Endodermal cell (in vitro differentiated cells): ENCODE measurements at regions not wholly inside any gene's neighbourhood (a gene's known extent, or its start where the extent isn't known, plus 50 kb on each side); places are given as distances from the start of the nearest gene placed in this dataset.
A peak's percentile ranks its signal among the peaks of the same experiment; 100 is the strongest.

ENCODE experiments used
- DNase-seq: peaks from one replicate; pipeline ENCODE4 v3.0.0-alpha.2; 2017
- H3K27ac ChIP-seq: 2 replicates; pipeline ENCODE4 v1.5.1; 2013; ENCODE audit warnings: mild to moderate bottlenecking, low read depth, low read length, moderate library complexity
- H3K27me3 ChIP-seq: 2 replicates; pipeline ENCODE4 v1.6.1; 2013; ENCODE audit warnings: mild to moderate bottlenecking, low read length, moderate library complexity; ENCODE audit not compliant: insufficient read depth, control insufficient read depth, poor library complexity, severe bottlenecking
- H3K36me3 ChIP-seq: 2 replicates; pipeline ENCODE4 v1.7.0; 2013; ENCODE audit warnings: mild to moderate bottlenecking, low read length, moderate library complexity; ENCODE audit not compliant: control insufficient read depth, insufficient read depth
- H3K4me1 ChIP-seq: one replicate; pipeline ENCODE4 v1.7.0; 2013; ENCODE audit warnings: low read length; ENCODE audit not compliant: control insufficient read depth, insufficient read depth
- H3K4me3 ChIP-seq: 2 replicates; pipeline ENCODE4 v1.5.1; 2013; ENCODE audit warnings: mild to moderate bottlenecking, low read length, moderate library complexity
- H3K9ac ChIP-seq: 2 replicates; pipeline ENCODE4 v1.6.1; 2013; ENCODE audit warnings: mild to moderate bottlenecking, low read length, moderate library complexity; ENCODE audit not compliant: poor library complexity, severe bottlenecking; ENCODE audit errors: extremely low read depth
- H3K9me3 ChIP-seq: 2 replicates; pipeline ENCODE4 v1.6.1; 2013; ENCODE audit warnings: mild to moderate bottlenecking, low read length, moderate library complexity; ENCODE audit not compliant: control insufficient read depth
- H3K27ac Mint-ChIP-seq: 2 replicates; pipeline ENCODE4 v1.8.0; 2020; ENCODE audit warnings: mixed read lengths
- H3K27me3 Mint-ChIP-seq: 2 replicates; pipeline ENCODE4 v1.8.0; 2021; ENCODE audit warnings: mild to moderate bottlenecking, mixed read lengths; ENCODE audit not compliant: insufficient read depth
- H3K36me3 Mint-ChIP-seq: 2 replicates; pipeline ENCODE4 v1.8.0; 2020; ENCODE audit warnings: low read depth, mixed read lengths
- H3K4me1 Mint-ChIP-seq: 2 replicates; pipeline ENCODE4 v1.8.0; 2020; ENCODE audit warnings: mixed read lengths
- H3K4me3 Mint-ChIP-seq: 2 replicates; pipeline ENCODE4 v1.8.0; 2020; ENCODE audit warnings: mild to moderate bottlenecking, moderate library complexity, mixed read lengths
- H3K9me3 Mint-ChIP-seq: 2 replicates; pipeline ENCODE4 v1.8.0; 2020; ENCODE audit warnings: mild to moderate bottlenecking, mixed read lengths
- WGBS, 2 experiments: methylation state at CpG; one replicate each; pipeline versions ENCODE4 v1.1.5 to v1.1.7; 2013; ENCODE audit warnings: missing lambda C conversion rate in 2 of 2, mixed read lengths in 1 of 2; ENCODE audit not compliant: insufficient coverage in 1 of 2, insufficient read length in 1 of 2; 5-methylcytosine and 5-hydroxymethylcytosine counted together
- TF ChIP-seq, protein P1 (sequence below): fragments of 200-600 bp; sonication (generic); conservative IDR thresholded peaks from 2 replicates; pipeline ENCODE4 v1.5.0; 2021; ENCODE audit warnings: antibody characterized with exemption, mild to moderate bottlenecking

DNA sequence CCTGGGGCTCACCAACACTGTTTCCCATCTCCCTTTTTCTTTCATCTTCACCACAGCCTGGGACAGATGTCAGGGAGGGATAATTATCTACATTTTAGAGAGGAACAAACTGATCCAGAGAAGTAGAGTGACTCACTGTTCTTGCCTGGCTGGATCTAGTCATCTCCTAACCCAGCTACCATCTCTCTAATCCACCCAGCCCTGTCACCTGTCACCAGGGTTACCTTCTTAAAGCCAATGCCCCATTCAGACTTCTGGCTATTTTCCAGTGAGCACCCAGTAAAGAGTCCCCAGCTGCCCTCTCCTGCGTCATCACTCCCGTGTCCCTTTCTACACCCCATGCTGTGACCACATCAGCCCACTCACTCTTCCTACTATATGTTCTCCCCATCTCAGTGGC, 68.4 kb upstream of the DUSP5 start:
- Histone ChIP-seq H3K4me3 (no peak overlapping the region), H3K9me3 (no peaks in the 10 kb centered on the region), H3K4me1 (no peaks in the 10 kb centered on the region), H3K36me3 (no peaks in the 10 kb centered on the region), H3K27ac (no peak overlapping the region), H3K9ac (no peak overlapping the region), H3K27me3 (no peaks in the 10 kb centered on the region)
- DNase-seq, result no peak
- H3K4me1 Mint-ChIP-seq, result peaks cover 12% of the 10 kb centered on the region
- H3K4me3 Mint-ChIP-seq, result no peak overlapping the region
- H3K9me3 Mint-ChIP-seq, result no peaks in the 10 kb centered on the region
- H3K27ac Mint-ChIP-seq, result no peak overlapping the region
- no peaks in the 10 kb centered on the region for H3K27me3 Mint-ChIP-seq
- 69 to 72% methylated on average over 2 of the region's 2 CpGs for WGBS, 2 experiments
- H3K36me3 Mint-ChIP-seq, result no peaks in the 10 kb centered on the region
- TF ChIP-seq, protein P1, sequence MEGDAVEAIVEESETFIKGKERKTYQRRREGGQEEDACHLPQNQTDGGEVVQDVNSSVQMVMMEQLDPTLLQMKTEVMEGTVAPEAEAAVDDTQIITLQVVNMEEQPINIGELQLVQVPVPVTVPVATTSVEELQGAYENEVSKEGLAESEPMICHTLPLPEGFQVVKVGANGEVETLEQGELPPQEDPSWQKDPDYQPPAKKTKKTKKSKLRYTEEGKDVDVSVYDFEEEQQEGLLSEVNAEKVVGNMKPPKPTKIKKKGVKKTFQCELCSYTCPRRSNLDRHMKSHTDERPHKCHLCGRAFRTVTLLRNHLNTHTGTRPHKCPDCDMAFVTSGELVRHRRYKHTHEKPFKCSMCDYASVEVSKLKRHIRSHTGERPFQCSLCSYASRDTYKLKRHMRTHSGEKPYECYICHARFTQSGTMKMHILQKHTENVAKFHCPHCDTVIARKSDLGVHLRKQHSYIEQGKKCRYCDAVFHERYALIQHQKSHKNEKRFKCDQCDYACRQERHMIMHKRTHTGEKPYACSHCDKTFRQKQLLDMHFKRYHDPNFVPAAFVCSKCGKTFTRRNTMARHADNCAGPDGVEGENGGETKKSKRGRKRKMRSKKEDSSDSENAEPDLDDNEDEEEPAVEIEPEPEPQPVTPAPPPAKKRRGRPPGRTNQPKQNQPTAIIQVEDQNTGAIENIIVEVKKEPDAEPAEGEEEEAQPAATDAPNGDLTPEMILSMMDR, result no peak

GRCh38 chr10:110430340-110431273, 67.1 kb upstream of the DUSP5 start:
- no peaks in the 10 kb centered on the region for H3K4me1 ChIP-seq
- H3K36me3 ChIP-seq, result no peaks in the 10 kb centered on the region
- Mint-ChIP-seq H3K4me3 (no peak overlapping the region), H3K36me3 (no peaks in the 10 kb centered on the region), H3K9me3 (no peaks in the 10 kb centered on the region), H3K4me1 (peaks cover 12% of the 10 kb centered on the region), H3K27me3 (no peaks in the 10 kb centered on the region), H3K27ac (no peak overlapping the region)
- no peak overlapping the region for H3K9ac ChIP-seq
- no peaks in the 10 kb centered on the region for H3K9me3 ChIP-seq
- H3K4me3 ChIP-seq, result no peak overlapping the region
- 90 to 92% methylated on average over 11 to 13 of the region's 13 CpGs for WGBS, 2 experiments
- DNase-seq, result peak; percentile 42
- no peaks in the 10 kb centered on the region for H3K27me3 ChIP-seq
- TF ChIP-seq, protein P1, result no peak
- H3K27ac ChIP-seq, result no peak overlapping the region

DNA sequence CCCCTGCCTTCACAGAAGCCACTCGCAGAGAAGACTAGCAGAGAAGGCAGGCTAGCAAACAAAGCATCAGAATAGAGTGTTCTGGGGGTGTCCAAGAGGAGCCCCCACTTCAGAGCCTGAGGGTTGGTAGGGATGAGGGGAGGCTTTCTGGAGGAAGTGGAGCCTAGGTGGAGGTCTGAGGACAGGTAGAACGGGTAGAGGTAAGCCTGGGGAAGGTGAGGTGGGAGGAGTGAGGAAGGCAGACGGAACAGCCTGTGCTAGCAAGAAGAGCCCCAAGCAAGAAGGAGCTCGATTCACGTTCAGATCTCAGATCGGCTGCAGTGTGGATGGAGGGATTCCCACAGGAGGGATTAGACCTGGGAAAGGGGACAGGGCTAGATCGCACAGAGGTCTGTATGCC, 66.0 kb upstream of the DUSP5 start:
- Histone ChIP-seq H3K9me3 (no peaks in the 10 kb centered on the region), H3K9ac (no peak overlapping the region), H3K27me3 (no peaks in the 10 kb centered on the region), H3K36me3 (no peaks in the 10 kb centered on the region), H3K27ac (no peak overlapping the region), H3K4me3 (no peak overlapping the region), H3K4me1 (no peaks in the 10 kb centered on the region)
- 86 to 97% methylated on average over 5 to 7 of the region's 7 CpGs for WGBS, 2 experiments
- TF ChIP-seq, protein P1, result no peak
- no peaks in the 10 kb centered on the region for H3K9me3 Mint-ChIP-seq
- peak; percentile 43 for DNase-seq
- no peaks in the 10 kb centered on the region for H3K27me3 Mint-ChIP-seq
- H3K27ac Mint-ChIP-seq, result no peak overlapping the region
- H3K36me3 Mint-ChIP-seq, result no peaks in the 10 kb centered on the region
- H3K4me3 Mint-ChIP-seq, result no peak overlapping the region
- peaks cover 8% of the 10 kb centered on the region for H3K4me1 Mint-ChIP-seq
